Keratinocyte (primary cell): ENCODE measurements at regions not wholly inside any gene's neighbourhood (a gene's known extent, or its start where the extent isn't known, plus 50 kb on each side); places are given as distances from the start of the nearest gene placed in this dataset.
A peak's percentile ranks its signal among the peaks of the same experiment; 100 is the strongest.

Experiments used
- EZH2 ChIP-seq: IDR thresholded peaks from one replicate; pipeline ENCODE4 v1.6.1; 2012; ENCODE audit warnings: inconsistent platforms, mild to moderate bottlenecking, low read length, moderate library complexity
- TF ChIP-seq, protein P1 (sequence below), 3 experiments: IDR thresholded peaks in 1 of 3; conservative IDR thresholded peaks in 1 of 3; optimal IDR thresholded peaks in 1 of 3; 2 replicates in 2 of 3; 3 replicates in 1 of 3; pipeline versions ENCODE3 to v1.5.1; 2011; ENCODE audit warnings: low read length in 3 of 3, mild to moderate bottlenecking in 3 of 3, moderate library complexity in 2 of 3, control low read depth in 1 of 3, inconsistent platforms in 1 of 3; ENCODE audit not compliant: insufficient read depth in 2 of 3; ENCODE audit errors: extremely low read depth in 1 of 3

GRCh38 chr4:54971474-54971950, 153.9 kb downstream of the KDR start:
- TF ChIP-seq, protein P1, sequence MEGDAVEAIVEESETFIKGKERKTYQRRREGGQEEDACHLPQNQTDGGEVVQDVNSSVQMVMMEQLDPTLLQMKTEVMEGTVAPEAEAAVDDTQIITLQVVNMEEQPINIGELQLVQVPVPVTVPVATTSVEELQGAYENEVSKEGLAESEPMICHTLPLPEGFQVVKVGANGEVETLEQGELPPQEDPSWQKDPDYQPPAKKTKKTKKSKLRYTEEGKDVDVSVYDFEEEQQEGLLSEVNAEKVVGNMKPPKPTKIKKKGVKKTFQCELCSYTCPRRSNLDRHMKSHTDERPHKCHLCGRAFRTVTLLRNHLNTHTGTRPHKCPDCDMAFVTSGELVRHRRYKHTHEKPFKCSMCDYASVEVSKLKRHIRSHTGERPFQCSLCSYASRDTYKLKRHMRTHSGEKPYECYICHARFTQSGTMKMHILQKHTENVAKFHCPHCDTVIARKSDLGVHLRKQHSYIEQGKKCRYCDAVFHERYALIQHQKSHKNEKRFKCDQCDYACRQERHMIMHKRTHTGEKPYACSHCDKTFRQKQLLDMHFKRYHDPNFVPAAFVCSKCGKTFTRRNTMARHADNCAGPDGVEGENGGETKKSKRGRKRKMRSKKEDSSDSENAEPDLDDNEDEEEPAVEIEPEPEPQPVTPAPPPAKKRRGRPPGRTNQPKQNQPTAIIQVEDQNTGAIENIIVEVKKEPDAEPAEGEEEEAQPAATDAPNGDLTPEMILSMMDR (optimal IDR thresholded peaks at IDR 0.05 in 1 of 3, IDR thresholded peaks at IDR 0.05 in 1 of 3, conservative IDR thresholded peaks at IDR 0.05 in 1 of 3; ENCODE audit: extremely low read depth in 1 of 3, insufficient read depth in 2 of 3, low read length in 3 of 3) = peak; percentile 54 to 66 (median 55)
- no peak for TF ChIP-seq EZH2
